ENCODE measurements at regions not wholly inside any gene's neighbourhood (a gene's known extent, or its start where the extent isn't known, plus 50 kb on each side); places are given as distances from the start of the nearest gene placed in this dataset.
"Not testable (repeated sequence)": the region's sequence is repeated elsewhere in the genome, so short reads cannot be mapped to it uniquely, and the experiment has no call there.

DNA sequence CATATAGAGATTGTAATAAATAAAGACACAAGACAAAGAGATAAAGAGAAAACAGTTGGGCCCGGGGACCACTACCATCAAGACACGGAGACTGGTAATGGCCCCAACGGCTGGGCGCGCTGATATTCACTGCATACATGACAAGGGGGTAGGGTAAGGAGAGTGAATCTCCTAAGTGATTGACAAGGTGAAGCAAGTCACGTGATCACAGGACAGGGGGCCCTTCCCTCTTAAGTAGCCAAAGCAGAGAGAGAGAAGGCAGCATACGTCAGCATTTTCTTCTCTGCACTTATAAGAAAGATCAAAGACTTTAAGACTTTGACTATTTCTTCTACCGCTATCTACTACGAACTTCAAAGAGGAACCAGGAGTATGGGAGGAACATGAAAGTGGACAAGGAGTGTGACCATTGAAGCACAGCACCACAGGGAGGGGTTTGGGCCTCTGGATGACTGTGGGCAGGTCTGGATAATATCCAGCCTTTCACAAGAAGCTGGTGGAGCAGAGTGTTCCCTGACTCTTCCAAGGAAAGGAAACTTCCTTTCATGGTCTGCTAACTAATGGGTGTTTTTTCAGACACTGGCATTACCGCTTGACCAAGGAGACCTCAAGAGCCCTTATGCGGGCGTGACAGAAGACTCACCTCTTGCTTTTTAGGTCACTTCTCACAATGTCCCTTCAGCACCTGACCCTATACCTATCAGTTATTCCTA lies 75.6 kb downstream of the MRPL39 start:
- DNase-seq; H3K4me1 Mint-ChIP-seq; H3K4me3 ChIP-seq (ENCODE audit: control extremely low read depth in 1 of 5, extremely low read depth in 1 of 5, insufficient read depth in 1 of 5, low read depth in 2 of 5, low read length in 4 of 5); CTCF ChIA-PET; H3K27me3 Mint-ChIP-seq; H2AFZ ChIP-seq (ENCODE audit: insufficient read depth, low read depth, low read length, poor library complexity, severe bottlenecking); POLR2A ChIA-PET; H3K36me3 ChIP-seq (replicated peaks in 1 of 2; ENCODE audit: control extremely low read depth in 1 of 2, control insufficient read depth in 1 of 2, extremely low read depth in 1 of 2, insufficient read depth in 2 of 2, low read length in 1 of 2); H3K4me3 Mint-ChIP-seq; H3K9ac ChIP-seq (ENCODE audit: low read length); H3K79me2 ChIP-seq (ENCODE audit: control insufficient read depth, insufficient read depth, low read length); H3K4me1 ChIP-seq (ENCODE audit: control insufficient read depth in 2 of 2, insufficient read depth in 2 of 2, low read length in 2 of 2); H3K27me3 ChIP-seq (replicated peaks in 1 of 4; ENCODE audit: control extremely low read depth in 1 of 4, control insufficient read depth in 3 of 4, insufficient read depth in 4 of 4, low read length in 3 of 4); ATAC-seq (ENCODE audit: low read depth); H3K9me3 Mint-ChIP-seq (ENCODE audit: insufficient read depth); H3K27ac ChIP-seq (ENCODE audit: low read length in 2 of 2); H3K9me3 ChIP-seq (ENCODE audit: control extremely low read depth in 1 of 3, control insufficient read depth in 2 of 3, insufficient read depth in 1 of 3, low read length in 2 of 3); H3K4me2 ChIP-seq (replicated peaks; ENCODE audit: low read depth, low read length, poor library complexity, severe bottlenecking); intact Hi-C loops (cut with micrococcal nuclease); H4K20me1 ChIP-seq (ENCODE audit: control insufficient read depth, insufficient read depth, low read length, poor library complexity, severe bottlenecking); H3K27ac Mint-ChIP-seq: not testable (repeated sequence)
- WGBS (ENCODE audit: insufficient coverage) = no CpG with 5 or more reads among the region's 12 CpGs

DNA sequence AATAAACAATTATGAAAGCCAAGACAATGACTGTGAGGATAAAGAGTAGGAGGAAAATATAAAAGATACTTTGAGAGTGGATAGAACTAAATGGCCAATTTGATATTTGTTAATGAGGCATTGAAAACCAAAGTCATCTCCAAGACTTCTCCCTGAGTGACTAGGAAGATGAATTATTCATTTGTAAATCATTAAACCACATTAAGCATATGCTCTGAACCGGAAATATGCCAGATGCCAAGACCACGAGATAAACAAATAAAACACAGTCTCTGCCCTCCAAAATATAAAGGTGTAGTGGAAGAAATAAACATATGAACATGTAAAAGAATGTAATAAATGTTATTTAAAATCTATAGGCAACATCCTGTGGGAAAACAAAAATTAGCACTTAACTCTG lies 78.8 kb downstream of the MRPL39 start:
- no CpG with 5 or more reads among the region's 2 CpGs for WGBS (ENCODE audit: insufficient coverage)
- no peak for ATAC-seq (ENCODE audit: low read depth)
- Mint-ChIP-seq H3K27me3 (no peaks in the 10 kb centered on the region), H3K4me3 (no peak overlapping the region), H3K27ac (no peak overlapping the region), H3K9me3 (ENCODE audit: insufficient read depth) (no peaks in the 10 kb centered on the region), H3K4me1 (no peaks in the 10 kb centered on the region)
- no peaks in the 10 kb centered on the region for H3K27me3 ChIP-seq (replicated peaks in 1 of 4; ENCODE audit: control extremely low read depth in 1 of 4, control insufficient read depth in 3 of 4, insufficient read depth in 4 of 4, low read length in 3 of 4)
- H3K9me3 ChIP-seq (ENCODE audit: control extremely low read depth in 1 of 3, control insufficient read depth in 2 of 3, insufficient read depth in 1 of 3, low read length in 2 of 3) = no peaks in the 10 kb centered on the region
- no peak overlapping the region for H3K9ac ChIP-seq (ENCODE audit: low read length)
- ChIA-PET POLR2A (no interaction called here), CTCF (no interaction called here)
- intact Hi-C loops (cut with micrococcal nuclease) = no loop called here
- H3K4me3 ChIP-seq (ENCODE audit: control extremely low read depth in 1 of 5, extremely low read depth in 1 of 5, insufficient read depth in 1 of 5, low read depth in 2 of 5, low read length in 4 of 5) = no peak overlapping the region
- no peak overlapping the region for H3K4me2 ChIP-seq (replicated peaks; ENCODE audit: low read depth, low read length, poor library complexity, severe bottlenecking)
- no peak for TF ChIP-seq EZH2 (IDR thresholded peaks at IDR 0.05; ENCODE audit: borderline replicate concordance, insufficient read depth, low read depth, low read length, poor library complexity, severe bottlenecking)
- TF ChIP-seq, protein P1, sequence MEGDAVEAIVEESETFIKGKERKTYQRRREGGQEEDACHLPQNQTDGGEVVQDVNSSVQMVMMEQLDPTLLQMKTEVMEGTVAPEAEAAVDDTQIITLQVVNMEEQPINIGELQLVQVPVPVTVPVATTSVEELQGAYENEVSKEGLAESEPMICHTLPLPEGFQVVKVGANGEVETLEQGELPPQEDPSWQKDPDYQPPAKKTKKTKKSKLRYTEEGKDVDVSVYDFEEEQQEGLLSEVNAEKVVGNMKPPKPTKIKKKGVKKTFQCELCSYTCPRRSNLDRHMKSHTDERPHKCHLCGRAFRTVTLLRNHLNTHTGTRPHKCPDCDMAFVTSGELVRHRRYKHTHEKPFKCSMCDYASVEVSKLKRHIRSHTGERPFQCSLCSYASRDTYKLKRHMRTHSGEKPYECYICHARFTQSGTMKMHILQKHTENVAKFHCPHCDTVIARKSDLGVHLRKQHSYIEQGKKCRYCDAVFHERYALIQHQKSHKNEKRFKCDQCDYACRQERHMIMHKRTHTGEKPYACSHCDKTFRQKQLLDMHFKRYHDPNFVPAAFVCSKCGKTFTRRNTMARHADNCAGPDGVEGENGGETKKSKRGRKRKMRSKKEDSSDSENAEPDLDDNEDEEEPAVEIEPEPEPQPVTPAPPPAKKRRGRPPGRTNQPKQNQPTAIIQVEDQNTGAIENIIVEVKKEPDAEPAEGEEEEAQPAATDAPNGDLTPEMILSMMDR (IDR thresholded peaks at IDR 0.05) = no peak
- H3K4me1 ChIP-seq (ENCODE audit: control insufficient read depth in 2 of 2, insufficient read depth in 2 of 2, low read length in 2 of 2) = no peaks in the 10 kb centered on the region
- H3K79me2 ChIP-seq (ENCODE audit: control insufficient read depth, insufficient read depth, low read length) = no peaks in the 10 kb centered on the region
- H2AFZ ChIP-seq (ENCODE audit: insufficient read depth, low read depth, low read length, poor library complexity, severe bottlenecking) = no peak overlapping the region
- H4K20me1 ChIP-seq (ENCODE audit: control insufficient read depth, insufficient read depth, low read length, poor library complexity, severe bottlenecking) = no peaks in the 10 kb centered on the region
- H3K27ac ChIP-seq (ENCODE audit: low read length in 2 of 2) = no peak overlapping the region
- DNase-seq = no peak
- no peaks in the 10 kb centered on the region for H3K36me3 ChIP-seq (replicated peaks in 1 of 2; ENCODE audit: control extremely low read depth in 1 of 2, control insufficient read depth in 1 of 2, extremely low read depth in 1 of 2, insufficient read depth in 2 of 2, low read length in 1 of 2)

All from B cell (primary cell).